ENCODE measurements at regions not wholly inside any gene's neighbourhood (a gene's known extent, or its start where the extent isn't known, plus 50 kb on each side); places are given as distances from the start of the nearest gene placed in this dataset.

DNA sequence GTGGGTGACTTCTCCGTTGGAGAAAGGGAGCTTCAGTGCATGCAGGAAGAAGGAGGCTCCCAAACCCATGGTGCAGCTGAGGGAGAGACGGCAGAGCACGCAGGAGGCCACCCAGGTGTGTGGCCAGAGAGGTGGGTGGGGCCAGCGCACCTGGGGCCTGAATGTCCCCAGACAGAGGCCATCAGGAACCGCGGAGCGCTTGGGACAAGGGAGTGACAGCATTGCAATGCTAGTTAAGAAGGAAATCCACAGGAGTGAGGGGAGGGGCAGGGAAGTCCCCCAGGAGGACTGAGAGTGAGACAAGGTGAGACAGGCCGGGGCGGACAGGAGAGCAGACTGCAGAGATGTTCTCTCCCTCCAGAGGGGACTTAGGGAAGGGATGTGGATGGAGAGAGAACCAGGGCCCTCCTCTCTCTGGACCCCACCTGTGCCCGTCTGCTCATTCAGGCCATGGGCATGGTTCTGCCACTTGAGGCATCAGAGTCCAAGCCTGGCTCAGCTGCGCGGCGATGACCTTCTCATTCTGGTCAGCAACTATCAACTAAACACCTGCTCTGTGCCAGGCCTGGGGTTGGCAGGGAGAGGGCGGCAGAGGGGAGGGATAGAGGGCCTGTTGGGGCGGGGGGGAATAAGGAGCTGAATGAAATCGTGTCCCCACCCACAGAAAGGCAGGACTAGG is 69.4 kb upstream of the COL13A1 start:
- Histone ChIP-seq H3K4me3 (no peak overlapping the region), H3K4me2 (ENCODE audit: control insufficient read depth, insufficient read depth) (no peak overlapping the region), H3K9me3 (replicated peaks; ENCODE audit: control insufficient read depth, insufficient read depth, low read length) (no peaks in the 10 kb centered on the region), H3K36me3 (ENCODE audit: control insufficient read depth in 2 of 2, insufficient read depth in 2 of 2, low read length in 1 of 2) (no peaks in the 10 kb centered on the region), H3K4me1 (ENCODE audit: control insufficient read depth, insufficient read depth, low read length) (peaks cover 9% of the 10 kb centered on the region), H3K27me3 (replicated peaks in 1 of 2; ENCODE audit: control insufficient read depth in 2 of 2, insufficient read depth in 2 of 2, low read length in 1 of 2) (no peaks in the 10 kb centered on the region; a peak in 2 of 4 replicates), H4K20me1 (ENCODE audit: control insufficient read depth, insufficient read depth) (no peaks in the 10 kb centered on the region; the same call in 1 of the 2 replicates), H3K9ac (ENCODE audit: control insufficient read depth, insufficient read depth, low read length) (no peak overlapping the region), H3K79me2 (ENCODE audit: control insufficient read depth, insufficient read depth, low read length) (no peaks in the 10 kb centered on the region), H3K27ac (ENCODE audit: control insufficient read depth, insufficient read depth) (no peak overlapping the region), H2AFZ (ENCODE audit: control insufficient read depth, low read depth, low read length) (no peak overlapping the region)
- ChIA-PET CTCF (no interaction called here), SMC1A (ENCODE audit: uncharacterized antibody, unreplicated experiment) (no interaction called here), POLR2A (no interaction called here), RAD21 (ENCODE audit: unreplicated experiment) (no interaction called here)
- 71% methylated on average over 13 of the region's 16 CpGs for WGBS (ENCODE audit: insufficient coverage, insufficient replicate concordance, low lambda C conversion rate, missing lambda C conversion rate)
- TF ChIP-seq ASH2L (IDR thresholded peaks at IDR 0.05; ENCODE audit: borderline replicate concordance, low read depth) (no peak), EZH2 (IDR thresholded peaks at IDR 0.05; ENCODE audit: borderline replicate concordance, control insufficient read depth, low read depth, low read length) (no peak), SREBF2 (IDR thresholded peaks at IDR 0.05; ENCODE audit: low read length) (no peak), IRF3 (IDR thresholded peaks at IDR 0.05) (no peak), ZBED1 (IDR thresholded peaks at IDR 0.05; ENCODE audit: borderline replicate concordance) (no peak), CTCF (IDR thresholded peaks at IDR 0.05 in 2 of 3, conservative IDR thresholded peaks at IDR 0.05 in 1 of 3; ENCODE audit: control insufficient read depth in 2 of 3, extremely low read depth in 1 of 3, insufficient read depth in 1 of 3, low read depth in 3 of 3, low read length in 3 of 3) (no peak), PAX5 (IDR thresholded peaks at IDR 0.05; ENCODE audit: borderline replicate concordance, low read depth, low read length) (no peak), FOXK2 (IDR thresholded peaks at IDR 0.05) (no peak), IRF4 (IDR thresholded peaks at IDR 0.05; ENCODE audit: low read depth, low read length) (no peak), BRCA1 (IDR thresholded peaks at IDR 0.05; ENCODE audit: low read depth, low read length) (no peak), KLF5 (IDR thresholded peaks at IDR 0.05; ENCODE audit: partially characterized antibody) (no peak), USF2 (IDR thresholded peaks at IDR 0.05; ENCODE audit: borderline replicate concordance, low read depth, low read length) (no peak), MLLT1 (IDR thresholded peaks at IDR 0.05) (no peak)
- in situ Hi-C loops (cut with MboI) (no loop called here), intact Hi-C loops (cut with micrococcal nuclease; ENCODE audit: unreplicated experiment) (no loop called here)
- ATAC-seq (no peak), FAIRE-seq (no peak), DNase-seq (ENCODE audit: low read depth, low spot score) (no peak)
- BruUV-seq (replicated peaks) = no TSS peak
